SK-N-SH treated with all-trans-retinoic acid at 6 μM for 48 hours (cell line): ENCODE measurements at regions not wholly inside any gene's neighbourhood (a gene's known extent, or its start where the extent isn't known, plus 50 kb on each side); places are given as distances from the start of the nearest gene placed in this dataset.

Experiments
- ARNTL ChIP-seq: fragments of 450-650 bp; formaldehyde crosslinking; IDR thresholded peaks from 2 replicates; pipeline ENCODE4 v1.5.0; 2020; ENCODE audit warnings: low read depth, mild to moderate bottlenecking, moderate library complexity, borderline replicate concordance
- ESRRG ChIP-seq: fragments of 250-450 bp; sonication (Bioruptor Pico); IDR thresholded peaks from 2 replicates; pipeline ENCODE4 v1.6.1; 2021; ENCODE audit warnings: mild to moderate bottlenecking
- ISL1 ChIP-seq: fragments of 250-450 bp; sonication (Bioruptor Pico); IDR thresholded peaks from 2 replicates; pipeline ENCODE4 v2.1.2; 2022; ENCODE audit warnings: mild to moderate bottlenecking, moderate library complexity
- POU6F1 ChIP-seq: fragments of 250-450 bp; sonication (Bioruptor Pico); IDR thresholded peaks from 2 replicates; pipeline ENCODE4 v1.8.0; 2021; ENCODE audit warnings: low read depth, mild to moderate bottlenecking, moderate library complexity, borderline replicate concordance
- PPARA ChIP-seq: fragments of 250-450 bp; sonication (Bioruptor Pico); IDR thresholded peaks from 2 replicates; pipeline ENCODE4 v1.5.0; 2020; ENCODE audit warnings: mild to moderate bottlenecking, borderline replicate concordance
- ZNF565 ChIP-seq: fragments of 450-650 bp; formaldehyde crosslinking; conservative IDR thresholded peaks from 2 replicates; pipeline ENCODE4 v1.5.0; 2020; ENCODE audit warnings: low read depth, mild to moderate bottlenecking, moderate library complexity
- ZNF70 ChIP-seq: fragments of 450-650 bp; formaldehyde crosslinking; IDR thresholded peaks from 2 replicates; pipeline ENCODE4 v1.5.0; 2020; ENCODE audit warnings: mild to moderate bottlenecking, moderate library complexity

DNA sequence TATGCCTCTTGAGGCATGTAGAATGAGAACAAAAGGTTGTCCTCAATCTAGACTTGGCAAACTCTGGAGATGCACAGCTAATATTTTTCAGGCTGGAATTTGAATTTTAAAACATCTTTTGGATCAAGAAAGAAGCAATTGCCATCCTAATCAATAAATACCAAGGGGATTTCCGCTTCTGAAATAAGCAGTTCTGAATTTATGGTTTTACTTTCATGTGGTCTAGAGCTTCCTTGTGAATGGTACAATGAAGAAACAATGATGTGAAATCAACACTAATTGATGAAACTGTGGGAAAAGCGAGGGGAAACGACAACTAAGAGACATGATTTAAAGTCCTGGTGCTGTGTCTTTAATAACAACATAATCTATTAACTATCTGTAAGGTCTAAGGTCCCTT lies 1202.7 kb downstream of the SORCS3 start:
- no peak for TF ChIP-seq ZNF70 (CRISPR knock-in tag)
- no peak for TF ChIP-seq ISL1 (CRISPR knock-in tag)
- TF ChIP-seq POU6F1 = no peak
- TF ChIP-seq ZNF565 = no peak
- TF ChIP-seq PPARA (CRISPR knock-in tag) = no peak
- TF ChIP-seq ESRRG = no peak
- TF ChIP-seq ARNTL (CRISPR knock-in tag) = no peak
